SIG-M5 treated with dmso at 0.1 percent for 504 hours (cell line): ENCODE measurements at regions not wholly inside any gene's neighbourhood (a gene's known extent, or its start where the extent isn't known, plus 50 kb on each side); places are given as distances from the start of the nearest gene placed in this dataset.

Experiments
- DNase-seq: peaks from one replicate; lab custom pipeline; 2025; ENCODE audit not compliant: unreplicated experiment; lab: John Stamatoyannopoulos, UW

GRCh38 chr2:163291790-163292189 is 444.0 kb downstream of the FIGN start:
- no peak for DNase-seq

- no peak for DNase-seq
Measured at GRCh38 chr2:163281717-163282116, 443.1 kb upstream of the KCNH7 start.

GRCh38 chr2:163269374-163270021 is 430.9 kb upstream of the KCNH7 start:
- no peak for DNase-seq

- DNase-seq: no peak
Measured at GRCh38 chr2:163266772-163267171, 428.2 kb upstream of the KCNH7 start.

GRCh38 chr2:163265562-163265961 is 427.0 kb upstream of the KCNH7 start:
- no peak for DNase-seq

- DNase-seq: no peak
Measured at GRCh38 chr2:163264341-163264740, 425.8 kb upstream of the KCNH7 start.

- DNase-seq: no peak
Measured at GRCh38 chr2:163259489-163259888, 420.9 kb upstream of the KCNH7 start.

- no peak for DNase-seq
Measured at GRCh38 chr2:163255086-163255485, 416.5 kb upstream of the KCNH7 start.

- DNase-seq: no peak
Measured at GRCh38 chr2:163253621-163254285, 415.2 kb upstream of the KCNH7 start.

GRCh38 chr2:163252199-163252598 is 413.6 kb upstream of the KCNH7 start:
- no peak for DNase-seq

GRCh38 chr2:163248376-163249253 is 410.0 kb upstream of the KCNH7 start:
- no peak for DNase-seq

GRCh38 chr2:163247847-163248220 is 409.3 kb upstream of the KCNH7 start:
- DNase-seq: no peak

- no peak for DNase-seq
Measured at GRCh38 chr2:163247156-163247846, 408.7 kb upstream of the KCNH7 start.

GRCh38 chr2:163246135-163246534 is 407.6 kb upstream of the KCNH7 start:
- no peak for DNase-seq

- no peak for DNase-seq
Measured at GRCh38 chr2:163236553-163236952, 398.0 kb upstream of the KCNH7 start.

- DNase-seq: no peak
Measured at GRCh38 chr2:163231666-163232065, 393.1 kb upstream of the KCNH7 start.

- no peak for DNase-seq
Measured at GRCh38 chr2:163213661-163214081, 375.1 kb upstream of the KCNH7 start.

- DNase-seq: no peak
Measured at GRCh38 chr2:163210430-163210918, 371.9 kb upstream of the KCNH7 start.

- DNase-seq: no peak
Measured at GRCh38 chr2:163207693-163208370, 369.3 kb upstream of the KCNH7 start.

GRCh38 chr2:163205589-163206254 is 367.2 kb upstream of the KCNH7 start:
- no peak for DNase-seq
